ENCODE measurements at regions not wholly inside any gene's neighbourhood (a gene's known extent, or its start where the extent isn't known, plus 50 kb on each side); places are given as distances from the start of the nearest gene placed in this dataset.

DNA sequence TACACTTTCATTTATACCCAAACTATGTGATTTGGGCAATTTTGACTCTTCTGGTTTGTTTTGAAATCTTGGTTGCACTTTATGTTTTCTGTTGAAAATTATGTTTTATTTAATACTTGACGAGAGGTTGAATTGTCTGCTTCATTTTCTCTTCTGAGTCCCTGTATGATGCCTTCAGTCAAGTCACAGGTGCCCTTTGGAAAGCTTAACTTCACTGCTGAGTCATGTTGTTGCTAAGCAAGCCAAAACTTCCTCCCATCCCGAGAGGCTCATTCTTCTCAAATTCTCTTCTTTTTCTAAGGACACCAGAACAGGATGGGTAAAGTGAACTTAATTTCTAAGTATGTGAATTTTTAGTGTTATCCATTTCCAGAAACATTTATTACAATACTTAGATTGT lies 455.3 kb upstream of the PTGER4 start:
- TF ChIP-seq, protein P1, sequence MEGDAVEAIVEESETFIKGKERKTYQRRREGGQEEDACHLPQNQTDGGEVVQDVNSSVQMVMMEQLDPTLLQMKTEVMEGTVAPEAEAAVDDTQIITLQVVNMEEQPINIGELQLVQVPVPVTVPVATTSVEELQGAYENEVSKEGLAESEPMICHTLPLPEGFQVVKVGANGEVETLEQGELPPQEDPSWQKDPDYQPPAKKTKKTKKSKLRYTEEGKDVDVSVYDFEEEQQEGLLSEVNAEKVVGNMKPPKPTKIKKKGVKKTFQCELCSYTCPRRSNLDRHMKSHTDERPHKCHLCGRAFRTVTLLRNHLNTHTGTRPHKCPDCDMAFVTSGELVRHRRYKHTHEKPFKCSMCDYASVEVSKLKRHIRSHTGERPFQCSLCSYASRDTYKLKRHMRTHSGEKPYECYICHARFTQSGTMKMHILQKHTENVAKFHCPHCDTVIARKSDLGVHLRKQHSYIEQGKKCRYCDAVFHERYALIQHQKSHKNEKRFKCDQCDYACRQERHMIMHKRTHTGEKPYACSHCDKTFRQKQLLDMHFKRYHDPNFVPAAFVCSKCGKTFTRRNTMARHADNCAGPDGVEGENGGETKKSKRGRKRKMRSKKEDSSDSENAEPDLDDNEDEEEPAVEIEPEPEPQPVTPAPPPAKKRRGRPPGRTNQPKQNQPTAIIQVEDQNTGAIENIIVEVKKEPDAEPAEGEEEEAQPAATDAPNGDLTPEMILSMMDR (conservative IDR thresholded peaks at IDR 0.05 in 1 of 2, IDR thresholded peaks at IDR 0.05 in 1 of 2; ENCODE audit: low read depth in 1 of 2, low read length in 2 of 2), result no peak
- TF ChIP-seq EZH2 (IDR thresholded peaks at IDR 0.05; ENCODE audit: low read length, missing control alignments), result no peak

Measured in fibroblast of lung (primary cell).